ENCODE measurements at regions not wholly inside any gene's neighbourhood (a gene's known extent, or its start where the extent isn't known, plus 50 kb on each side); places are given as distances from the start of the nearest gene placed in this dataset.

- Histone ChIP-seq H3K4me3 (ENCODE audit: low read length in 3 of 3) (no peak overlapping the region), H3K36me3 (ENCODE audit: control insufficient read depth in 2 of 3, insufficient read depth in 3 of 3, low read length in 3 of 3) (no peaks in the 10 kb centered on the region), H3K9ac (ENCODE audit: low read length in 3 of 3) (no peak overlapping the region), H3K4me1 (ENCODE audit: control insufficient read depth in 2 of 3, insufficient read depth in 2 of 3, low read depth in 1 of 3, low read length in 3 of 3) (peaks cover 0 to 3% (median 0%) of the 10 kb centered on the region in 3 donors), H3K27ac (ENCODE audit: low read depth in 2 of 2, low read length in 2 of 2) (no peak overlapping the region), H3K27me3 (ENCODE audit: control insufficient read depth, insufficient read depth, low read length) (no peaks in the 10 kb centered on the region), H3K9me3 (ENCODE audit: control insufficient read depth in 2 of 3, insufficient read depth in 1 of 3, low read length in 3 of 3) (no peaks in the 10 kb centered on the region)
- intact Hi-C loops (cut with DNase I) = no loop called here
- DNase-seq (no peak), FAIRE-seq (no peak)
- no peak for TF ChIP-seq CTCF (IDR thresholded peaks at IDR 0.05; ENCODE audit: borderline replicate concordance, extremely low read depth, insufficient read depth)
These were observed 189.5 kb downstream of the ERCC6L2 start for GRCh38 chr9:96064826-96065481.

GRCh38 chr9:96062854-96063253 is 187.4 kb downstream of the ERCC6L2 start:
- Histone ChIP-seq H3K4me3 (ENCODE audit: low read length in 3 of 3) (no peak overlapping the region), H3K9ac (ENCODE audit: low read length in 3 of 3) (no peak overlapping the region), H3K4me1 (ENCODE audit: control insufficient read depth in 2 of 3, insufficient read depth in 2 of 3, low read depth in 1 of 3, low read length in 3 of 3) (peaks cover 0 to 3% (median 0%) of the 10 kb centered on the region in 3 donors), H3K27ac (ENCODE audit: low read depth in 2 of 2, low read length in 2 of 2) (no peak overlapping the region), H3K9me3 (ENCODE audit: control insufficient read depth in 2 of 3, insufficient read depth in 1 of 3, low read length in 3 of 3) (no peaks in the 10 kb centered on the region), H3K27me3 (ENCODE audit: control insufficient read depth, insufficient read depth, low read length) (no peaks in the 10 kb centered on the region), H3K36me3 (ENCODE audit: control insufficient read depth in 2 of 3, insufficient read depth in 3 of 3, low read length in 3 of 3) (no peaks in the 10 kb centered on the region)
- TF ChIP-seq CTCF (IDR thresholded peaks at IDR 0.05; ENCODE audit: borderline replicate concordance, extremely low read depth, insufficient read depth) = no peak
- intact Hi-C loops (cut with DNase I) = no loop called here
- FAIRE-seq (no peak), DNase-seq (no peak)

- FAIRE-seq = no peak
- peak in 1 of 5 donors; percentile 54 for DNase-seq
- intact Hi-C loops (cut with DNase I) = no loop called here
- no peaks in the 10 kb centered on the region for H3K9me3 ChIP-seq (ENCODE audit: control insufficient read depth in 2 of 3, insufficient read depth in 1 of 3, low read length in 3 of 3)
- no peak for TF ChIP-seq CTCF (IDR thresholded peaks at IDR 0.05; ENCODE audit: borderline replicate concordance, extremely low read depth, insufficient read depth)
- no peak overlapping the region for H3K27ac ChIP-seq (ENCODE audit: low read depth in 2 of 2, low read length in 2 of 2)
- H3K36me3 ChIP-seq (ENCODE audit: control insufficient read depth in 2 of 3, insufficient read depth in 3 of 3, low read length in 3 of 3) = no peaks in the 10 kb centered on the region
- peaks cover 0 to 3% (median 0%) of the 10 kb centered on the region in 3 donors for H3K4me1 ChIP-seq (ENCODE audit: control insufficient read depth in 2 of 3, insufficient read depth in 2 of 3, low read depth in 1 of 3, low read length in 3 of 3)
- H3K9ac ChIP-seq (ENCODE audit: low read length in 3 of 3) = no peak overlapping the region
- H3K27me3 ChIP-seq (ENCODE audit: control insufficient read depth, insufficient read depth, low read length) = no peaks in the 10 kb centered on the region
- no peak overlapping the region for H3K4me3 ChIP-seq (ENCODE audit: low read length in 3 of 3)
These were observed 186.5 kb downstream of the ERCC6L2 start for GRCh38 chr9:96062031-96062430.
